Activated effector memory CD4-positive, alpha-beta T cell treated with anti-CD3 and anti-CD28 coated beads, Interleukin-2, amount 50 U/mL, for 16 hours (primary cell): ENCODE measurements at regions not wholly inside any gene's neighbourhood (a gene's known extent, or its start where the extent isn't known, plus 50 kb on each side); places are given as distances from the start of the nearest gene placed in this dataset.
"Not testable (repeated sequence)": the region's sequence is repeated elsewhere in the genome, so short reads cannot be mapped to it uniquely, and the experiment has no call there.

Experiments used
- DNase-seq: peaks from one replicate; pipeline ENCODE4 v3.0.0-alpha.2; 2020

- no peak for DNase-seq
These were observed 81.8 kb upstream of the CREB5 start for GRCh38 chr7:28330384-28331070.

- no peak for DNase-seq
These were observed 80.3 kb upstream of the CREB5 start for GRCh38 chr7:28332046-28332445.

- DNase-seq, result not testable (repeated sequence)
These were observed 78.8 kb upstream of the CREB5 start for GRCh38 chr7:28333548-28333947.

- no peak for DNase-seq
These were observed 75.5 kb upstream of the CREB5 start for GRCh38 chr7:28336806-28337205.

- no peak for DNase-seq
These were observed 74.3 kb upstream of the CREB5 start for GRCh38 chr7:28338041-28338440.

GRCh38 chr7:28343462-28343861 lies 68.9 kb upstream of the CREB5 start:
- DNase-seq, result no peak

- no peak for DNase-seq
These were observed 66.1 kb upstream of the CREB5 start for GRCh38 chr7:28346256-28346655.

GRCh38 chr7:28346676-28347363 lies 65.5 kb upstream of the CREB5 start:
- DNase-seq, result no peak

- no peak for DNase-seq
These were observed 64.6 kb upstream of the CREB5 start for GRCh38 chr7:28347475-28348318.

- no peak for DNase-seq
These were observed 63.7 kb upstream of the CREB5 start for GRCh38 chr7:28348636-28349035.

GRCh38 chr7:28349637-28350036 lies 62.7 kb upstream of the CREB5 start:
- DNase-seq, result no peak

- no peak for DNase-seq
These were observed 61.7 kb upstream of the CREB5 start for GRCh38 chr7:28350662-28351061.

GRCh38 chr7:28351450-28351849 lies 60.9 kb upstream of the CREB5 start:
- DNase-seq, result no peak

- DNase-seq, result no peak
These were observed 57.5 kb upstream of the CREB5 start for GRCh38 chr7:28354601-28355402.

GRCh38 chr7:28355635-28356319 lies 56.5 kb upstream of the CREB5 start:
- DNase-seq, result no peak

- DNase-seq, result no peak
These were observed 55.7 kb upstream of the CREB5 start for GRCh38 chr7:28356619-28357018.

GRCh38 chr7:28358423-28358868 lies 53.9 kb upstream of the CREB5 start:
- no peak for DNase-seq

GRCh38 chr7:28360739-28361138 lies 51.6 kb upstream of the CREB5 start:
- DNase-seq, result no peak

- no peak for DNase-seq
These were observed 50.8 kb upstream of the CREB5 start for GRCh38 chr7:28361551-28361950.

GRCh38 chr7:28362182-28362581 lies 50.1 kb upstream of the CREB5 start:
- no peak for DNase-seq
